NCI-H345 treated with DMSO at 0.1 percent for 48 hours (cell line): ENCODE measurements at regions not wholly inside any gene's neighbourhood (a gene's known extent, or its start where the extent isn't known, plus 50 kb on each side); places are given as distances from the start of the nearest gene placed in this dataset.

Experiments
- DNase-seq: peaks from one replicate; lab custom pipeline; 2025; ENCODE audit not compliant: unreplicated experiment; lab: John Stamatoyannopoulos, UW

DNA sequence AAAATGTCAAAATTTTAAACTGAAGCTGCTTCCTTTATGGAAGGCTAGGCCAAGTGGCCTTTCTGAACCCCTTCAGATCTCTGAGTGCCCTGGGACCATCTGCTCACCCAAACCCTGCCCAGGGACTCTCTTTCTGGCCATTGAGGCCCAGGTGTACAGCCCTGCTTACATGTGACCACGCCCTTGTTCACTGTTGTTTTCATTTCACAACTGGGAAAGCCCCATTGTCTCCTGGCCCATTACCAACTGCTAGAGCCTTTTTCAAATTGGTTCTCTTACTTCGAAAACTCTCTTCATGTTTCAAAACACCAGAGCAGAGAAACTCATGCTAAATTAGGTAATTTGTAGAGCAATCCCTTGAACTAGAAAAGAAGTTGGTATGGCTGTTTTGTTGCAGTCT, 219.5 kb upstream of the TANK start:
- DNase-seq: no peak

DNA sequence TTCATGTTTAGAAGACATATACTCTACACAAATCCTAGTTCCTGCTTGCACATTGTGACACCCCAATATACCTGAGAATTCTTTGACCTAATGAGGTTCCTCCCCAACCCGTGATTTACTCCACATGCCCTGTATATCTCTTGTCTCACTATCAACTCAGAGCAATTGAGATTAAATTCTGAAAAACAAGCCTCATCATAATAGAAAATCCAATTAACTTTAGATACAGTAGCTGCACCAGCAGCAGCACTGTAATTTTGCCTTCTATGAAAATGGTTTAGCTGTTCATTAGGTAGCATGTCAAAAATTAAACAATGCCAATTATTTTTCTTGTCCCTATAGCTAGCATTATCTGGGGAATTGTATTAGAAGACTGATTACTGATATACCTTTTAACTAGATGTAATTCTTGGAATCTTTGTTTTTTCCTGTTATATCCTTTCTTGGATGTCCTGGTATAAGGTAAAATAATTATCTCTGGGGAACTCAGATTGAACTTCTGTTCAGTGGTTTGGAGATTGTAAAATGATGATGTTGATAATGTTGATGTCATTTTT, 218.9 kb upstream of the TANK start:
- no peak for DNase-seq

DNA sequence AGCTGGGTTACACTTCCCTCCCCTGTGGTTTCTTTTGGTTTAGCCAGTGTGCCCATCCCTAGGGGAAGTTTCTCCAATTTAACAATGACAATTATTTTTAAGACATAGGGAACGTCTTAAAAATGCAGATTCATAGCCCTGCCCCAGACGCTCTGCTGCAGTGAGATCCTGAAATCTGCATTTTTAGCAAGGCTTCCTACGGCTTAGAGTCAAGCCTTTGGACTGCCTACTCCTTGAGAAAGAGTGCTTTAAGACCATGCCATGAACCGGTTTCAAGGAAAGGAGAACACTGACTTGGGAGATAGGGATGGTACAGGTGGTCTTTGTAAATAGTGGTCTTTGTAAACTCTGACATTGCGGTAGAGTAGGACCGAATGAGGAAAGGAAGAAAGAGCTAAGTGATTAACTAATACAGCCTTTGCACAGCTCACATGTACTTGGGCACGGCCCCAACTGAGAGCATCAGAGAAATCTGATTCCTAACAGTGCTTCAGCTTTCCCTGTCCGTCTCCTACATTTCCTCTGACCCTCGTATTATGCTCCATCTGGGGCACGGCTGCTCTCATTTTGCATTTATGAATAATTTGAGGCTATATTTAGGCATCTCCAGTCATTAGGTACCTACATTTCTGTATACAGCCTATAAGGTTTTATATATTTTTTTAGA, 217.6 kb upstream of the TANK start:
- DNase-seq: no peak

DNA sequence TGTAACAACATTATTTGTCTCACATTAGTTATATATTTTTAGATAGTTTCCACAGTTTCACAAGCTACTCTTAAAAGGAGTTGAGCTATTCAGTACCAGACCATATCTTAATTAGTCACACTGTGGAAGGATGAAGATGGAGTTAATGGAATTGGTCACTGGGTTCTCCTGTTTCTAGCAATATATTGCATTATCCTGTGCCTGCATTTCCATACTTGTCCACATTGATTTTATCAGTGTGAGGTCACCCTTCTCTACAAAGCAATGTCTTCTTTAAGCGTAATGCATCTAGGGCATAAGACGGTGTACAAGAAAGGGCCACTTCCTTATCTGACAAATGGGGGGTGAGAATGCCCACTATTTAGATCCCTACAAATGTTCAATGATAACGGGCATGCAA, 216.8 kb upstream of the TANK start:
- DNase-seq: no peak

DNA sequence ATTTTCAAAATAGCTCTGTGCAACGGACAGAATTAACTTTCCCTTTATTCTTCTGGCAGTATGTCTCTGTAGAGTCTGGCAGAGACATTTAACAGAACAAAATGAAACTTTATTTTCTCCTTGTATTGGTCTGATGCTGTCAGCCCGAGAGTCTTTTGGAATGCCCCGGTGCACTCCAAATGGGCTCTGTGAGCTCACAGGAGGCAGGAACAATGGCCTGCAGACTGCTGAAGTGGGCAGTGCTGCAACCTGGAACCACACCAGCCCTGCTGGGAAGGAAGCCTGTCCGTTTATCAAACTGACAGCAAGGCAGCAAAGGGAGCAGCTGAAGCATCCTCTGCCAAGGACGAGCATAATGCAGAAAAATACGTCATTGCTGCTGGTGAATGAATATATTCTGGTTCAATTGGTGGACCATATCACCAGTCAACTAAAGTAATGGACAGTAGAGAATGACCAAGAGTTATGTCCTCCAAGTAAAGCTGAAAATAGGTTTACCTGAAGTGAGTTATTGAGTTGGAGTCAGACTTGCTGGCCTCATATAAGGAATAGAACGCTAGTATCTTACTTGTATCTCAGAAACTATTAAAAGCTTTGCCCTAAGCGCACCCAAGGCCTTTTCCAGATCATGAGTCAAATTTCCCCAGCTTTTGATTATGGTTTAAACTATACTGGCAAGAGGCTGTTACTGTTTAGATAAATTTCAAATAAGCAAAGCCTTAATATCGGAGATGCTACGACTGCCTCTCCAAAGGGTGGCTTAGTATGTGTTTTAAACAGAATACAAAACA, 207.6 kb upstream of the TANK start:
- DNase-seq: no peak

DNA sequence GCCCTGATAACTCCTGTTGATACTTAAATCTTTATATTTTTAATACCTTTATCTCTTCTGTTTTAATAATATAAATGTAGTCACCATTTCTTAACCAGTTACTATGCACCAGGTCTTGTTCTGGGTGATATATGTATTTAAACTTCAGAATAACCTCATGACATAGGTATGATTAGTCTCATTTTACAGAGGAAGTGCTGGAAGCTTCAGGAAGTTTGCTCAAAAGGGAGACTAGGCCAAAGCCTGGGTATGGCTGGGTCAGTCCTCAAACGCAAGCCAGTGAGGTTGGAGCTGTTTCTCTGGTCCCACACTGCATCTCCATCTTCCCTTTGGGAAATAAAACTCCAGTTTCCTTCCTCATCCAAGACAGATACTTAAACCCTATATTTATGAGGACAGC, 204.7 kb upstream of the TANK start:
- DNase-seq: no peak

DNA sequence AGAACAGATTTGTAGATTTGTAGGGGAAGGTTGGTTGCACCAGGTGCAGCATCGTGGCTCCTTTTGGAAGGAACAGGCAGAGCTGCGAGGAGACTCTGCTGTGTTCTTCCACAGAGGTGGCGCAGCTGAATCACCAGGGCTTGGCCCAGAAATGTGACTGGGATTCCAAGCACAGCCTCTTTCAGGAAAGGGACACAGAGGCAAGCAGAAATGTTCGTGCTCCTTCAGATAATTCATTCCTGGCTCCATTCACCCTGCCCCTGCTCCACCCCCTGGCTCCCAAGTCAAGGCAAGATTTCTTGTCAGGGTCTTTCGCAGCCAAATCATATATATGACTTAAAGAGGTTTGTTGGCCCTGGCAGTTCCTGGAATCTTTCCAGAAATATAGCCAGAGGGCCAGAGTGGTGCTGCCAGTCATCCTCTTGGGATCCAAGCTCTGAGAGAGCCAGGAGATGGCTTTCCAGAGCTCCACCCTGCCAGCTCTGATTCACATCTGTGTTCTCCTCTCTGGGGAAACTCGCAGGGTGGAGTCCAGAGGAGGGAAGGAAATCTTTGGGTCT, 203.9 kb upstream of the TANK start:
- no peak for DNase-seq

DNA sequence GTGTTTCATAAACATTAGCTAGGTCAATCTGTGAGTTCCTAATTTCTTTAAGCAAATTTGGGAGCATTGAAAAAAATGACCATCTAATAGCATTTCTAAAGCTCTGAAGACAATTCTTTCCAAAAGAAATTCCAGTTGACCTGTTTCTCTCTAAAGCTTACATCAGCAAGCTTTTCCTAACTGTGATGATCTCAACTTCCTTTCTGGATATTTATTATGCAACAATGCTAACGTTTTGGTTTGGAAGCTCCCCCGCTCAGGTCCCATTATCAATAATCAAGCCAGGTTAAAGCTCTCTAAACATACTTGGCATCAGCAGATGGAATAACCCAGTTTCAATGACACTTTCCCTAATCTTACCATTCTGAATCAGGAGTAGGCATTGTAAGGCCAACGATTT, 196.3 kb upstream of the TANK start:
- DNase-seq: no peak

DNA sequence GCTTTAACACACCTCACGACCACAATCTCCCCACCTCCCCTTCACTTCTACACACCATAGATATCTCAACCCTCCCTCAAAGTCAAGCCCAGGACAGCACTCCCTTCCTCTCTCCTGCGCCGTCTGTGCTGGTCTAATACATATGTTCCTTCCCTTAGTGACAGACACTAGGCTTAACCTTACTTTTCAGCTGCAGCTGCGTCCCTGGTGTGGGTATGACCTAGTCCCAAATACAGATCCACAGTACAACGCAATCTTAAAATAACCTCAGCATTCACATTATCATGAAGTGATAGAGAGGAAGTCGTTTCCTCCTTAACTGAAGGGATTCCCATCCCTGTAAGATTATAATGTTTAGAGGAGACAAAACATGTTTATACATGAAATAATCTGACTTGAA, 192.7 kb upstream of the TANK start:
- DNase-seq: no peak

DNA sequence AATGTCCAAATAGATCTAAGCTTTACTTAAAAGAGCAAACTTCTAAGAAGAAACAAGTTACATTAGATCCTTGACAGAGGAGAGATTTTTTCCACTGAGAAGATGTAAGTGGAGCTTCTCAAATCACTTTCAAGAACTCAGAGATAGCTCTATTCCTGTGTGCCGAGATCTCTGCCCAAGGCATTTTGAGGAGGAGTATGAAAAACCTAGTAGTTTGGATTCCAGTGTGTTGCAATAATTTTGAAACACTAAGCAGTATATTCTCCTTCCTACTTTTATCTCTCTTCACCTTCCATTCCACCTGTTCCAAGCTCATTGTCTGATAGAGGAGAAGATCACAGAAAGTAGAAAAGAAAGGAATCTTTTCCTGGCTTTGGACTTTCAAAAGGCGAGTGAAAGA, 192.0 kb upstream of the TANK start:
- no peak for DNase-seq

DNA sequence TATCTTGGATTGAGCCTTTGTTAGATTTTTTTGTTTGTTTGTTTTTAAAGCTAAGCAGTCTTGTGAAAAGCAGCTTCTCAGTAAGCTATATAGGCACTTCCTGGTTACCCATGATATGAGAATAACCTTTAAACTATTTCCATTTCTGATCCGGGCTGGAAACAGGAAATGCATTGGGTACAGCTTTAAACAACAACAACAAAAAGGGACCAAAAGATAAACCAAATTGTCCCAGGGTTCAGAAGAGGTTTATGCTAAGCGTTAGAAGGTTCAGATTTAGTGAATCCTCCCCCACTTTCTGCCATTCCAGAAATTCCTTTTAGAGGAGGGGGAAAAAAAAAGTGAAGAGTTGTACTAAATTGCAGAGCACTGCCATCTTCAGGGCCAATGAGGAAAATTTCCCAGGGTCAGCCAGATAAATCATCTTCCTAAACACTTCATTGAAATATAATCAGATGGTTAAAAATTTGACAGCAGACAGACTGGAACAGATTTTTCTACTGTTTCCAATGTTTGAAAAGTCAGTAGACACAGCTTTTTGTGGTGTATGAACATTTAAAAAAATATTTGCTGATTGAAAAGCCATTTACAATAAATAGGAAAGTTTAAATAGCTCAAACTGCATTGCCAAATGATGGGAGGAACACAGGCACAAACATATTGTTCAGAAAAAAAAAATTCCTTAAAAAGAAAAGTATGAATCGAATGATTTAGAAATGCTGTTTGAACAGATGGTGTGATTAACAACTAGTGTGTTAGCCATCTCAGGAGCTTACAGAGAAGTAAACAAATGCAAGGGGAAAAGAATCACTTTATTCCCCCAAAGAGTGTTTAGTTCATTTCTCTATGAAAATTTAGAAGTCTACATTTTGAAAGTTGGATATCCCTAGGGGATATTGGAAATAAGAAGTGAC, 189.9 kb upstream of the TANK start:
- DNase-seq: peak; percentile 44

DNA sequence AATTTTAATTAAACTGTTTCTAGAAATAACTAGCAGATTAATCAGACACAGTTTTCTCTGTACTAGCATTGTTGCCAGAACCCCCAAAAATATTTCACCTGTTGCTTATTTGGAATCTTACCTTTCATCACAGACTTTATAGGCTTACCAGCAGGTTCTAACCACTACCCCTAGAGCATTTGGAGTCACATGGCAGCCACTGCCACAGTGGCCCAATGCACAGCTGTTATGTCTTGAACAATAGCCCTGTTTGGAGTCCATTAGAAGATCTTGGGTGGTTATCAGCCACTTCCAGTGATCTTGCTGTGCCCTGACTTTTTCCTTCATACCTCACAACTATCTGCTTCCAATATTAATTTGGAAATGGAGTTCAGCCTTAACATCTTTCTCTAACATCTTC, 186.2 kb upstream of the TANK start:
- DNase-seq: no peak

DNA sequence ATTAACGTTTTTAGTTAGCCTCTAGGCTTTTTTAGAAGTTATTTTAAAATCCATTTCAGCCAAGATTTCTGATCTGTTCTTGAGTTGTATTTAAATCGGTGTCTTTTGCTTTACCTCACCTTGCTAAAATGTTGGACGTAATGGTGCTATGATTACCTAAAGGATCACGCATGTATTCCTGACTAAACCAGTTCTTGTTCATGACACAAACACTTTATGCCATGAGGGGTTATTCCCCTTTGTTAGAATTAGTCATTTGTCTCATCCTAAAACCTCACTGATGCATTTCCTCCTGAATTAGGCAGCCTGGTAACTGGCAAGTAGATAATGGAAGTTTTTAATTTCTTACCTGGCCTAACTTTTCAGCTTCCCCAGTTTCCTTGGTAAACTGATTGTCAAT, 185.4 kb upstream of the TANK start:
- DNase-seq: no peak

DNA sequence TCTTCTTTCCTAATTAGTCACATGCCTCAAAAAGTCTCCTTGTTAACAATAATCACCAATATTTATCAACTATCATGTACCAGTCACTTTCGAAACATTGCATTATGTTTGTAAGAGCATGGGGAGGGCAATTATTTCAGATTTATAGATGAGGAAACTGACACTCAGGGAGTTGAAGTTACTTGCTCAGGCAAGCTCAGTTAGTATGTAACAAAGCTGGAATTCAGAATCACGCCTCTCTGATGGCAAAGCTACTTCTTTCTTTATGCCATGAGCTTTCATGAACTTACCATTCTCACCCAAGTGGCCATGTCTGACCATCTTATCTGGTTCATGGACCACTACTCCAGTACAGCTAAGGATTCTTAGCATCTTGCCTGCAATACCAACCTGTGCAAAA, 183.4 kb upstream of the TANK start:
- DNase-seq: no peak

DNA sequence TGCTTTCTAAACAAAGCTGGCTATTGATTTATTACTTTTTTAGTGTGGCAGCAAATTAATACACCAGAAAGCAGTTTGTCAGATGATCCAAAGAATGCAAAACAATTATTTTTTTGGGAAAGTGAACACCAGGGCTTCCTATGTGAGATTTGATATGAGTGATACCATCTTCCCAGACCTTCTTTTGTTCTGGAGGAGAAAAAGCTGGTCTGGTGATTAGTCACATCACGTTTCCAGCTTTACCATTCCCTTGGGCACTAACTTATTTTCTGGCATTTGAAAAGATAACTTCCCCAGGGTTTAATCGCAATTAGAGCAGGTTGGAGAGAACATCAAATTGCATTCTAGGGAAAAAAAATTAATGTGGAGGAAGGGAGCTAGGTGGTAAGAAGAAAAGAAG, 182.9 kb upstream of the TANK start:
- no peak for DNase-seq

DNA sequence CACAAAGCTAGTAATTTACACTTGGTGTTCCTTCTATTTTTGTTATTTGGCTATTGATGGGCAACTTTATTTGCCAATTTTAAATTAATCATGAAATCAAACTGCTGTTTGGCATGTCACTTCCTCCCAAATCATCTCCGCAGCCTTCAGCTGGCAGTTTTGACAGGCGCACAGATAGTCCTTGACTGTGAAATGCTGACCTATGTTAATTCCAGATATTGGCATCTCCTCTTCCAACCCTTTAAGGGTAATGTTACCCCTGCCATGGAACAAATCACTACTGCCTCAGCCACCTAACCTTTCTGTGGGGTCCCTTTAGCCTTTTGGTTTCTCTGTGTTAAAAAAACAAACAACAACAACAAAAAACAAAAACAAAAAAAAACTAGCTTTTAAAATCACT, 182.4 kb upstream of the TANK start:
- DNase-seq: no peak

DNA sequence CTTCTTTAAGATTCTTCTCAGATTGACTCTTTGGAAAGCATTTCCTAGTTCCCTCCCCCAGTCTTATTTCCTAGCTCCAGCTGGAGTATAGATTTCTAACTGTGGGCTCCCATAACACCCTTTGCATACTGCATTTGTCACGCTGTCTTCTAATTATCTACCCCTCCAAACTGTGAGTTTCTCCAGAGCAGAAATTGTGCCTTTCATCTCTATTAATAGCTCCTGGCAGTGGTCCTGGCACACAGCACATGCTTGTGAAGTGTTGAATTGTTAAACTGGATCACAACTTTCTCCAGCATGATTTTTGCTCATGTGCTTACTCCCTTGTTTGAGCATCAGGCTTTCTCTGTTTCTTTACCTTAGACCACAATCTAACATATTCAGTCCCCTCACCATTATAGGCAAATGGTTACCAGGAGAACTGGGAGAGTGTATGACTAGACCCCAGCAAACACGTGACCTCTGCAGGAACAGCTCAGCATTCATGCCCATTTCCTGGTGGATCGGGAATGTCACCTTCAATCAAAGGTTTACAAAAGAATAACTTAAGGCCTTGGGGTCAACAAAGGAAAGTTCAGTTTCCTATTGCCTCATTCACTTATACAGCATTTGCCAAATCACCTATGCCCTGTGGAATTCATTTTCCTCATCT, 175.7 kb upstream of the TANK start:
- no peak for DNase-seq

DNA sequence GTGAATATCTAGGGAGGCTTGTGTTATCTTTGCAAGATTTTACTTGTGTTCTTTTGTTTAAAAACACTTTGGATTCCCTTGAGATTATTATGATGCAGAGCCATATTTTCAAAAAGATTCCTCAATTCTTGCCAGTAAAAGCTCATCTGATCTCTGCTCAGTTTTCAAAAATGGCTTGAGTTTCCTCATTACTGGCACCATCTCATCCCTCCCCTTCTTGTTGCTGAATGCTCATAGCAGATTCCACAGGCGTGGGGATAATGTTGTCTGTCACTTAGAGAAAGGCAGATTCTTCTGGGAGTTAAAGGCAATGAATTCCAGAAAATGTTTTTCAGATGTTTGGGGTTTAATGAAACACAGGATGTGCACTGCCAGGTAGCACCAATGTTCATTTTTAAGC, 170.4 kb upstream of the TANK start:
- DNase-seq: no peak

DNA sequence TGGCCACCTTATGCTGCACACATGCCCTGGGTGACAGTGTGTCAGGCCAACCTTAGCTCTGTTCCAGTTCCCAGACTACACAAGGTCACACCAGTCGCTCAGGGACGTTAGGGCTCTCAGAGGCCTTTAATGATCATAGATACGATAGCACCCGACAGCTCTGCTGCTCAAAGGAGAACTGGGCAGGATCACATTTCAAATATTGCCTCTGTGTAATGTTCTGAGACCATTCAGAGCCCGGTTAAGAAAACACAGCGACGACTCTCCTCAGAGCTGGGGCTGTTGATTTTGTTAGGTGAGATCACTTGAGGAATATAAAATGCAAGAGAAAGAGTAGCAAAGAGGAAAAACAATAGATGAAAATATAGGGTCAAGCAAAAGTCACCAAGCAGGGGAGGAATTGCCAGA, 166.6 kb upstream of the TANK start:
- DNase-seq: no peak

DNA sequence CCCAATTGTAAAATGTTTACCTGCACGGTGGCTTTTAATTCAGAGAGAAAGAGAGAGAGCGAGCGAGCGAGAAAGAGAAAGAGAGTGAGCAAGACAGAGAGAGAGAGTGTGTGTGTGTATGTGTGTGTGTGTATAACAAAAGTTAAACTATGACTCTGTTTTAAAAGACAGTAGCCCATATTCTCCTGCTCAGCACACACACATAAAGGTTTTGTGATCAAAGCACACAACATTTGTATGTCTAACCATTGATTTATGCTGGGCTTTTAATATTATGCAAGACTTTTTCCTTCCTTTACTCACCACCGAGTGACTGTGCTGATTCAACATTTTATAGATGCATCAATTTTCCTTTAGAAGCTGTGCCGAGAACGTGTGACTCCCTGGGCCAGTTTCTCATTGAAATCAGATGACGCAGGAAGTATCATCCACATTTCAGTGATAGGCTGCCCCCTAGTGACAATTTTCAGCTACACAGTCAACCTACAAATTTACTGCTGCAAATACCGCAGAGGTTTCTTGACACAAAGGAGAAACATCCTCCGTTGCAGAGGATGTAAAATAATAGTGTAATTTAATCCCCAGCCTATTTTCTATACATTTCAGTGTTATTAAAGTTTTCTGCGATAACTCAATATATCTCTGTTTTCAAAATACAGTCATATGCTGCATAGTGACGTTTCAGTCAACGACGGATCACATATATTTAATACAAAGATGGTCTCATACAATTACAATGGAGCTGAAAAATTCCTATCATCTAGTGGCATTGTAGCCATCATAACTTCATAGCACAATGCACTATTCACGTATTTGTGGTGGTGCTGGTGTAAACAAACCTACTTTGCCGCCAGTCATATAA, 165.9 kb upstream of the TANK start:
- peak; percentile 71 for DNase-seq
